ENCODE measurements at regions not wholly inside any gene's neighbourhood (a gene's known extent, or its start where the extent isn't known, plus 50 kb on each side); places are given as distances from the start of the nearest gene placed in this dataset.

- Histone ChIP-seq H3K4me1 (replicated peaks; ENCODE audit: insufficient read depth) (no peaks in the 10 kb centered on the region), H3K79me2 (ENCODE audit: low read depth) (no peaks in the 10 kb centered on the region), H4K20me1 (ENCODE audit: insufficient read depth) (no peaks in the 10 kb centered on the region), H3K9me2 (ENCODE audit: insufficient read depth) (no peaks in the 10 kb centered on the region), H3K27me3 (ENCODE audit: insufficient read depth, low read depth) (peaks cover 38% of the 10 kb centered on the region), H2AFZ (no peak overlapping the region), H3K4me2 (no peak overlapping the region), H3K9me3 (ENCODE audit: insufficient read depth, low read depth) (no peaks in the 10 kb centered on the region), H3F3A (ENCODE audit: insufficient read depth, low read depth) (no peaks in the 10 kb centered on the region), H3K36me3 (ENCODE audit: low read depth) (no peaks in the 10 kb centered on the region), H3K27ac (no peak overlapping the region), H3K4me3 (no peak overlapping the region)
- POLR2A ChIA-PET (ENCODE audit: unreplicated experiment), result no interaction called here
- BruUV-seq (replicated peaks), result no TSS peak
- CTCF ChIA-PET, result no interaction called here
- TF ChIP-seq CTCF (conservative IDR thresholded peaks at IDR 0.05), result no peak
- TF ChIP-seq EZH2 (IDR thresholded peaks at IDR 0.05; ENCODE audit: low read depth), result no peak
- DNase-seq, result no peak
- intact Hi-C loops (cut with micrococcal nuclease; ENCODE audit: unreplicated experiment), result no loop called here
Observed at GRCh38 chr16:80323808-80324195, 217.0 kb upstream of the DYNLRB2 start.

GRCh38 chr16:80323187-80323807, 217.5 kb upstream of the DYNLRB2 start:
- Histone ChIP-seq H3K27ac (no peak overlapping the region), H3K4me2 (no peak overlapping the region), H3F3A (ENCODE audit: insufficient read depth, low read depth) (no peaks in the 10 kb centered on the region), H3K79me2 (ENCODE audit: low read depth) (no peaks in the 10 kb centered on the region), H4K20me1 (ENCODE audit: insufficient read depth) (no peaks in the 10 kb centered on the region), H3K27me3 (ENCODE audit: insufficient read depth, low read depth) (peaks cover 37% of the 10 kb centered on the region), H2AFZ (no peak overlapping the region), H3K4me1 (replicated peaks; ENCODE audit: insufficient read depth) (no peaks in the 10 kb centered on the region), H3K4me3 (no peak overlapping the region), H3K9me3 (ENCODE audit: insufficient read depth, low read depth) (no peaks in the 10 kb centered on the region), H3K9me2 (ENCODE audit: insufficient read depth) (no peaks in the 10 kb centered on the region), H3K36me3 (ENCODE audit: low read depth) (no peaks in the 10 kb centered on the region)
- BruUV-seq (replicated peaks), result no TSS peak
- intact Hi-C loops (cut with micrococcal nuclease; ENCODE audit: unreplicated experiment), result no loop called here
- ChIA-PET CTCF (no interaction called here), POLR2A (ENCODE audit: unreplicated experiment) (no interaction called here)
- DNase-seq, result no peak
- TF ChIP-seq CTCF (conservative IDR thresholded peaks at IDR 0.05), result no peak
- TF ChIP-seq EZH2 (IDR thresholded peaks at IDR 0.05; ENCODE audit: low read depth), result no peak

GRCh38 chr16:80319181-80319580, 221.6 kb upstream of the DYNLRB2 start:
- intact Hi-C loops (cut with micrococcal nuclease; ENCODE audit: unreplicated experiment), result no loop called here
- no peak overlapping the region for H3K4me2 ChIP-seq
- ChIA-PET CTCF (no interaction called here), POLR2A (ENCODE audit: unreplicated experiment) (no interaction called here)
- no peaks in the 10 kb centered on the region for H3K9me3 ChIP-seq (ENCODE audit: insufficient read depth, low read depth)
- H3K79me2 ChIP-seq (ENCODE audit: low read depth), result no peaks in the 10 kb centered on the region
- no peaks in the 10 kb centered on the region for H3K4me1 ChIP-seq (replicated peaks; ENCODE audit: insufficient read depth)
- DNase-seq, result no peak
- H4K20me1 ChIP-seq (ENCODE audit: insufficient read depth), result no peaks in the 10 kb centered on the region
- TF ChIP-seq EZH2 (IDR thresholded peaks at IDR 0.05; ENCODE audit: low read depth) (no peak), CTCF (conservative IDR thresholded peaks at IDR 0.05) (no peak)
- H3K9me2 ChIP-seq (ENCODE audit: insufficient read depth), result no peaks in the 10 kb centered on the region
- no peaks in the 10 kb centered on the region for H3F3A ChIP-seq (ENCODE audit: insufficient read depth, low read depth)
- peaks cover 49% of the 10 kb centered on the region for H3K27me3 ChIP-seq (ENCODE audit: insufficient read depth, low read depth)
- BruUV-seq (replicated peaks), result no TSS peak
- H2AFZ ChIP-seq, result no peak overlapping the region
- H3K4me3 ChIP-seq, result no peak overlapping the region
- no peak overlapping the region for H3K27ac ChIP-seq
- no peaks in the 10 kb centered on the region for H3K36me3 ChIP-seq (ENCODE audit: low read depth)

Data from PC-9 (cell line).